Lower leg skin (tissue), 4 donors: ENCODE measurements at regions not wholly inside any gene's neighbourhood (a gene's known extent, or its start where the extent isn't known, plus 50 kb on each side); places are given as distances from the start of the nearest gene placed in this dataset.

Source experiments
- DNase-seq, 2 donors: peaks; one replicate each; pipeline ENCODE4 v3.0.0-alpha.2; 2019; ENCODE audit warnings: low spot score in 2 of 2
- H3K4me3 ChIP-seq: fragments of 200-600 bp; sonication (generic); 2 replicates; pipeline ENCODE4 v1.5.1; 2017; ENCODE audit warnings: mild to moderate bottlenecking, low read depth; ENCODE audit not compliant: poor library complexity, severe bottlenecking
- CTCF ChIP-seq, 3 donors: fragments of 450-650 bp; IDR thresholded peaks; one replicate each; pipeline ENCODE4 v1.5.1; 2016; ENCODE audit warnings: antibody characterized with exemption in 3 of 3, mild to moderate bottlenecking in 3 of 3, moderate library complexity in 2 of 3
- POLR2A ChIP-seq, 2 donors: fragments of 450-650 bp; IDR thresholded peaks; one replicate each; pipeline ENCODE4 v1.6.1; 2016 to 2017; ENCODE audit warnings: antibody characterized with exemption in 2 of 2, mild to moderate bottlenecking in 1 of 2, moderate library complexity in 1 of 2
- WGBS, 2 donors: methylation state at CpG; one replicate each; pipeline ENCODE4 v1.1.5; 2018; 5-methylcytosine and 5-hydroxymethylcytosine counted together
- intact Hi-C: fragments of 100-400 bp; cut with DNase I; formaldehyde crosslinking; loops from one replicate; pipeline ENCODE4 v1.15.0; 2023; ENCODE audit warnings: low total_unique reads

- no peak for DNase-seq
- WGBS, 2 donors, result 73 to 75% methylated on average over 7 of the region's 7 CpGs
- intact Hi-C loops, result no loop called here
- TF ChIP-seq CTCF (IDR thresholded peaks at IDR 0.05), result no peak
- TF ChIP-seq POLR2A (IDR thresholded peaks at IDR 0.05), result no peak
- H3K4me3 ChIP-seq, result no peak overlapping the region
Observed at GRCh38 chr21:21806711-21807597, 808.7 kb downstream of the NCAM2 start.

GRCh38 chr21:21807598-21807903 lies 809.3 kb downstream of the NCAM2 start:
- no peak overlapping the region for H3K4me3 ChIP-seq
- DNase-seq, result no peak
- TF ChIP-seq POLR2A (IDR thresholded peaks at IDR 0.05), result no peak
- no peak for TF ChIP-seq CTCF (IDR thresholded peaks at IDR 0.05)
- WGBS, 2 donors, result 90 to 92% methylated on average over 1 of the region's 1 CpG
- intact Hi-C loops, result no loop called here

- DNase-seq, result no peak
- intact Hi-C loops, result no loop called here
- no peak for TF ChIP-seq CTCF (IDR thresholded peaks at IDR 0.05)
- no peak for TF ChIP-seq POLR2A (IDR thresholded peaks at IDR 0.05)
- WGBS, 2 donors, result 66 to 83% methylated on average over 2 of the region's 2 CpGs
- H3K4me3 ChIP-seq, result no peak overlapping the region
Observed at GRCh38 chr21:21813289-21813688, 815.1 kb downstream of the NCAM2 start.

- TF ChIP-seq POLR2A (IDR thresholded peaks at IDR 0.05) (no peak), CTCF (IDR thresholded peaks at IDR 0.05) (no peak)
- intact Hi-C loops, result no loop called here
- no peak for DNase-seq
- no peak overlapping the region for H3K4me3 ChIP-seq
Observed at GRCh38 chr21:21813934-21814333, 815.7 kb downstream of the NCAM2 start.

GRCh38 chr21:21816778-21817177 lies 818.6 kb downstream of the NCAM2 start:
- no peak for TF ChIP-seq CTCF (IDR thresholded peaks at IDR 0.05)
- TF ChIP-seq POLR2A (IDR thresholded peaks at IDR 0.05), result no peak
- 59 to 67% methylated on average over 4 of the region's 4 CpGs for WGBS, 2 donors
- H3K4me3 ChIP-seq, result no peak overlapping the region
- no peak for DNase-seq
- intact Hi-C loops, result no loop called here

GRCh38 chr21:21818898-21819297 lies 820.7 kb downstream of the NCAM2 start:
- DNase-seq, result no peak
- intact Hi-C loops, result no loop called here
- H3K4me3 ChIP-seq, result no peak overlapping the region
- TF ChIP-seq POLR2A (IDR thresholded peaks at IDR 0.05), result no peak
- 63 to 70% methylated on average over 2 of the region's 2 CpGs for WGBS, 2 donors
